Renal pelvis (tissue), 1 donor: ENCODE measurements at regions not wholly inside any gene's neighbourhood (a gene's known extent, or its start where the extent isn't known, plus 50 kb on each side); places are given as distances from the start of the nearest gene placed in this dataset.

Experiments
- DNase-seq: peaks from one replicate; pipeline ENCODE4 v3.0.0-alpha.2; 2013

GRCh38 chr3:90011596-90011995 is 904.2 kb downstream of the EPHA3 start:
- DNase-seq, result no peak

- no peak for DNase-seq
Observed at GRCh38 chr3:90011996-90012395, 904.6 kb downstream of the EPHA3 start.

- DNase-seq, result no peak
Observed at GRCh38 chr3:90015688-90016356, 908.4 kb downstream of the EPHA3 start.

- DNase-seq, result no peak
Observed at GRCh38 chr3:90016555-90016954, 909.1 kb downstream of the EPHA3 start.

GRCh38 chr3:90018779-90019178 is 911.4 kb downstream of the EPHA3 start:
- no peak for DNase-seq

- DNase-seq, result no peak
Observed at GRCh38 chr3:90025019-90025418, 917.6 kb downstream of the EPHA3 start.

- no peak for DNase-seq
Observed at GRCh38 chr3:90026406-90026805, 919.0 kb downstream of the EPHA3 start.

GRCh38 chr3:90031121-90031520 is 923.7 kb downstream of the EPHA3 start:
- DNase-seq, result no peak

- no peak for DNase-seq
Observed at GRCh38 chr3:90032980-90033641, 925.7 kb downstream of the EPHA3 start.

- no peak for DNase-seq
Observed at GRCh38 chr3:90034038-90034437, 926.6 kb downstream of the EPHA3 start.

GRCh38 chr3:90035643-90036042 is 928.2 kb downstream of the EPHA3 start:
- DNase-seq, result no peak

- no peak for DNase-seq
Observed at GRCh38 chr3:90036939-90037469, 929.6 kb downstream of the EPHA3 start.

GRCh38 chr3:90039994-90040393 is 932.6 kb downstream of the EPHA3 start:
- no peak for DNase-seq

- DNase-seq, result no peak
Observed at GRCh38 chr3:90040554-90040953, 933.1 kb downstream of the EPHA3 start.

GRCh38 chr3:90041995-90042394 is 934.6 kb downstream of the EPHA3 start:
- no peak for DNase-seq

GRCh38 chr3:90043287-90043686 is 935.9 kb downstream of the EPHA3 start:
- DNase-seq, result no peak

GRCh38 chr3:90044084-90044816 is 936.8 kb downstream of the EPHA3 start:
- no peak for DNase-seq

GRCh38 chr3:90052425-90052950 is 945.1 kb downstream of the EPHA3 start:
- no peak for DNase-seq

GRCh38 chr3:90054311-90054710 is 946.9 kb downstream of the EPHA3 start:
- no peak for DNase-seq

GRCh38 chr3:90055666-90056065 is 948.2 kb downstream of the EPHA3 start:
- DNase-seq, result peak; percentile 12

GRCh38 chr3:90056281-90057032 is 949.0 kb downstream of the EPHA3 start:
- no peak for DNase-seq

GRCh38 chr3:90062016-90062415 is 954.6 kb downstream of the EPHA3 start:
- DNase-seq, result no peak
